ENCODE measurements at regions not wholly inside any gene's neighbourhood (a gene's known extent, or its start where the extent isn't known, plus 50 kb on each side); places are given as distances from the start of the nearest gene placed in this dataset.

DNA sequence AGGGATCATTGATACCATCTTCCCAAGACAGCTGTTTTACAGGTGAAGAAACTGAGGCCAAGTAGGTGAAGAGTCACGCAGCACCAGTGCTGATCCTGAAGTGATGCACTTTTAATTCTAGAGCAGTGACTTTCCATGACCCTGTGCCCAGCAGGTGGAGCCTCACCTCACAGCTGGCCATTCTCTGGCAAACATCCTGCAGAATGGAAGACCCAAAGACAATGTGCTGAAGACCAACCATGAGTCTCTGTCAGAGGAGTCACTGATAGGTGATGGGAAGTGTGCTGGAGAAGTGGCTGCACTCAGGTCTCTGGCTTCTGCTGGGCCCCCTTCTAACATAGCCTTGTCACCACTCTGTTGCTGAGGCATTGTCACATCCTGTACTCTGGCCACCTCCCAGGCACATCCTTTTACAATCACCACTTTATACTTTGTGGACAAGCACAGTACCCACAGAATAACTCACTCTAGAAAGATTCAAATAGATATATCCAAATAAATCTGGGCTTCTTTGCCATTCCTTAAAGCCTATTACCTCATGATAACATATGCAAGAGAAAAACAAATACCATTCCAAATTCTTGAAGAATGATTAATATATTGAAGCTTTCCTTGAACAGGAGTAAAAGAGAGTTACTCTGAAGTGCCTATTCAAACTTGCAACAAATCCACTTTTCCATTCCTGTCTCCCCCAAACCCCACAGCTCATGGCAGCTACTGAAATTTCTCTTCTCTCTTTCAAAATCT, 64.1 kb upstream of the SCOC start:
- intact Hi-C loops (cut with DNase I; ENCODE audit: low total_unique reads), result no loop called here
- DNase-seq (ENCODE audit: low spot score in 2 of 2), result no peak
- H3K4me3 ChIP-seq (ENCODE audit: low read depth, poor library complexity, severe bottlenecking), result no peak overlapping the region
- TF ChIP-seq, protein P1, sequence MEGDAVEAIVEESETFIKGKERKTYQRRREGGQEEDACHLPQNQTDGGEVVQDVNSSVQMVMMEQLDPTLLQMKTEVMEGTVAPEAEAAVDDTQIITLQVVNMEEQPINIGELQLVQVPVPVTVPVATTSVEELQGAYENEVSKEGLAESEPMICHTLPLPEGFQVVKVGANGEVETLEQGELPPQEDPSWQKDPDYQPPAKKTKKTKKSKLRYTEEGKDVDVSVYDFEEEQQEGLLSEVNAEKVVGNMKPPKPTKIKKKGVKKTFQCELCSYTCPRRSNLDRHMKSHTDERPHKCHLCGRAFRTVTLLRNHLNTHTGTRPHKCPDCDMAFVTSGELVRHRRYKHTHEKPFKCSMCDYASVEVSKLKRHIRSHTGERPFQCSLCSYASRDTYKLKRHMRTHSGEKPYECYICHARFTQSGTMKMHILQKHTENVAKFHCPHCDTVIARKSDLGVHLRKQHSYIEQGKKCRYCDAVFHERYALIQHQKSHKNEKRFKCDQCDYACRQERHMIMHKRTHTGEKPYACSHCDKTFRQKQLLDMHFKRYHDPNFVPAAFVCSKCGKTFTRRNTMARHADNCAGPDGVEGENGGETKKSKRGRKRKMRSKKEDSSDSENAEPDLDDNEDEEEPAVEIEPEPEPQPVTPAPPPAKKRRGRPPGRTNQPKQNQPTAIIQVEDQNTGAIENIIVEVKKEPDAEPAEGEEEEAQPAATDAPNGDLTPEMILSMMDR (IDR thresholded peaks at IDR 0.05), result no peak
- TF ChIP-seq POLR2A (IDR thresholded peaks at IDR 0.05), result no peak
- WGBS, 2 donors, result 53 to 65% methylated on average over 1 of the region's 1 CpG

DNA sequence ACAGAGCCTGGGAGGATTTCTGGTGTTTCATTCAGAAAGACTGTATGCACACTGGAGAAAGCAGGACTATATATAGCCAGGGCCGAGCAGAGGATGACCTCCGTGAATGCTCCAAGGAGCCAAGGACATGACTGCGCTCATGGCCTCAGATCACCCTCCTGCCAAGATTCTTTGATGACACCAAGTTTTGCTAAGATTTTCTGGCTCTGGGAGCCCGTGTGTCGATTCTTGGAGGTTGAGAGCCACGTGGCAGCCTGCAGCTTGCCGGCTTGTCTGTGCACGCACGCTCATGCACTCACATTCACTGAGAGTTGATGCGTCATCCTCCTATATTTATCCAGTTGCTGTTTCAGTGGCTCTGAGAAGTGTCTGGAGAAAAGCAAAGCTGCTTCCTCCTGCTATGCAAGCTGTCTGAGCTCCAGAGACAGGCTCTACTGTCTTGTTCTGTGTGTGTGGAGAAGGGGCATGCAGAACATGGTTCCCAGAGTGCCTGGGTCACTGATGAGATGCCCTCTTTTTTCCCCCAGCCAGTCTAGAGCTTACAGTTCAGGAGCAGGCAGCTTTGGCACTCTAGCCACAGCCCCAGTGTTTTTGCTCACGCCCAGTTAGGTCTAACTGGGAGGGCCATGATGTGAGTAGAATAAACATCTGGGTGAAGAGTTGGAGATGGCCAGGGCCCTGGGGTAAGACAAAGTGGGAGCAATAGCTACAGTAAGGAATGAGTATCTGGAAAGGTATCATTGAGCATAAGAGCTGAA, 64.9 kb upstream of the SCOC start:
- TF ChIP-seq, protein P1 (IDR thresholded peaks at IDR 0.05), result no peak
- no peak for TF ChIP-seq POLR2A (IDR thresholded peaks at IDR 0.05)

DNA sequence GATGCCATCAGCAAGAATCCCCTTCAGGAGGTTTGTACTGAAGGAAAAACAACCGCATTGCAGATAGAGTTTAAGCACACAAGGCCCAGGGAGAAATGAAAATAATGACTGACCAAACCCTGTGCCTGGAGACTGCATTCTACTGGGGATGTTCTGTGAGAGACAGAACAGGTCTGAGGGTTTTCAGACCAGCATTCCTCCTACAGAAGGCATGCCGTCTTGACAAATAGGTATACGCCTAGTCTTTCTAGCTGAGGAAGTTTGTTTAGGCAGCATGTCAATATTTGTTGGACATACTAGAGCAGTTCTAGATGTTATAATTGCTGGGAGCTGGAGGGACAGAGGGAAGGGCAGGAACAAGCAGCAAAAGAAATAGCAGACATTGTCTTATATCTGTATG, 68.4 kb upstream of the SCOC start:
- DNase-seq (ENCODE audit: low spot score in 2 of 2), result no peak
- TF ChIP-seq, protein P1 (IDR thresholded peaks at IDR 0.05), result no peak
- TF ChIP-seq POLR2A (IDR thresholded peaks at IDR 0.05), result no peak
- 71 to 84% methylated on average over 3 of the region's 3 CpGs for WGBS, 2 donors

More for the DNA sequence above, 64.9 kb upstream of the SCOC start:
- DNase-seq (ENCODE audit: low spot score in 2 of 2), result peak; percentile 67 to 88
- no peak overlapping the region for H3K4me3 ChIP-seq (ENCODE audit: low read depth, poor library complexity, severe bottlenecking)
- intact Hi-C loops (cut with DNase I; ENCODE audit: low total_unique reads), result no loop called here
- 28% methylated on average over 11 of the region's 11 CpGs for WGBS, 2 donors

DNA sequence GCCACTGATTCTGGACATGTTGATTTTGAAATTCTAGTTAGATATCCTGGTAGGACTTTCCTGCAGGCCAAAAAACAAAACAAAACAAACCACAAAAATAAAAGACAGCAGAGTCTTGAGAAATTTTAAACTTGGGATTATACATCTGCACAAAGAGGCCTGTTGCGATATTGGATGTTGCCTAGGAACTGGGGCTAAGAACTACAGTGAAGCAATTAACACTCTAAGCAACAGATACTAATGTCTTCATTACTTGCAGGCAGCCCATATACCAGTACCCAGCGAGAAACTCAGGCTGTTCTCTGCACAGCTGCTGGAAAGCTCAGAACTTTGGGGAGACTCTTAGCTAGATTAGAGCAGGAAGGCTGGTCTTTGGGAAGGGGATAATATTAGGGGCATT, 69.1 kb upstream of the SCOC start:
- TF ChIP-seq, protein P1 (IDR thresholded peaks at IDR 0.05), result no peak
- TF ChIP-seq POLR2A (IDR thresholded peaks at IDR 0.05), result no peak
- 82 to 87% methylated on average over 2 of the region's 2 CpGs for WGBS, 2 donors
- H3K4me3 ChIP-seq (ENCODE audit: low read depth, poor library complexity, severe bottlenecking), result no peak overlapping the region
- DNase-seq (ENCODE audit: low spot score in 2 of 2), result no peak
- intact Hi-C loops (cut with DNase I; ENCODE audit: low total_unique reads), result no loop called here

More for the DNA sequence above, 68.4 kb upstream of the SCOC start:
- intact Hi-C loops (cut with DNase I; ENCODE audit: low total_unique reads), result no loop called here
- no peak overlapping the region for H3K4me3 ChIP-seq (ENCODE audit: low read depth, poor library complexity, severe bottlenecking)

DNA sequence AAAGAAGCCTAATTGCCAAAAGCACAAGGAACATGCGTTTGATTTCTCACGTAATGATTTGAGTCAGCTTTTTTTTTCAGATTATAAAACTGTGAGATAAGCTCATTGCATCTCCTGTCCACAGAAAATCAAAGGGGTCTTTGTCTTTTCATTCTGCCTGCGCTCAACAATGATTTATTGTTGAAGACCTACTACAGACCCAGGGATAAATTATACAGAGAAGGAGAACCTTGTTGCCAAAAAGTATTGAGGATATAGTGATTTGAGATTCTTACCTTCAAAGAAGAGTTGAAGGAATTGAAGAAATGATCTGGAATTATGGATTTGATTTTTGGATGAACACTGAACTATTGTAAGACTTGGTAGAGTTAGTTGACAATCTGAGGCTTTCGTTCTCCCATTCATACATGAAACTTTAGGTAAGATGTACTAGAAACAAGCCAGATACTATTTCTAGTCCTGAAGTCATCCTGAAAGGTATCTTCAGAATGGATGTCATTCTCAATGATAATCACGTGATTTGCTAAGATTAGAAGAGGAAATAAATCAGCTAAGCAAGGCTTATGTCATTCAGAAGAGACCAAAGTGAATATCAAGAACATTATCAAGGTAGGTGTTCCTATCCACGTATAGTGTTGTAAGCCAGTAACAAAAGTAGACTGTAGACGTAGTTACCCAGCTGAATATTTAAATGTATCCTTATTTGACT, 71.1 kb upstream of the SCOC start:
- 81 to 83% methylated on average over 7 of the region's 7 CpGs for WGBS, 2 donors
- H3K4me3 ChIP-seq (ENCODE audit: low read depth, poor library complexity, severe bottlenecking), result no peak overlapping the region
- DNase-seq (ENCODE audit: low spot score in 2 of 2), result no peak
- TF ChIP-seq, protein P1 (IDR thresholded peaks at IDR 0.05), result no peak
- TF ChIP-seq POLR2A (IDR thresholded peaks at IDR 0.05), result no peak
- intact Hi-C loops (cut with DNase I; ENCODE audit: low total_unique reads), result no loop called here

Measured in lower leg skin (tissue), 4 donors.